HG03460 (cell line): ENCODE measurements at regions not wholly inside any gene's neighbourhood (a gene's known extent, or its start where the extent isn't known, plus 50 kb on each side); places are given as distances from the start of the nearest gene placed in this dataset.

Experiments
- ATAC-seq: cut with Tn5 transposase; IDR thresholded peaks from one replicate; pipeline ENCODE4 v1.9.1; 2021; ENCODE audit not compliant: unreplicated experiment

- ATAC-seq: no peak
Observed at GRCh38 chrX:6909396-6909795, 238.1 kb upstream of the STS start.

GRCh38 chrX:6906608-6907007 is 240.9 kb upstream of the STS start:
- ATAC-seq: no peak

DNA sequence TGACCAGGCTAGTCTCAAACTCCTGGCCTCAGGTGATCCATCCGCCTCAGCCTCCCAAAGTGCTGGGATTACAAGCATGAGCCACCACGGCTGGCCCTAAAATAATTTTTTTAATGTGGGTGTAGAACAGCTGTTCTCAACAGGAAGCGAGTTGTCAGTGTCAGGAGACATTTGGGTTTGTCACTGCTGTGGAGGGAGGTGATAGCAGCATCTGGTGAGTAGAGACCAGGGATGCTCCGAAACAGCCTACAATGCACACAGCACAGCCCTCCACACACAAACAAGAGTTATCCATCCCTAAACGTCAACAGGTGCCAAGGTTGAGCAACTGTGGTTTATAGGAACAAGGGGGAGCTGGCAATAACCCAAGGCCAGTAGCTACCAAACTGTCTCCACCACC is 243.4 kb upstream of the STS start:
- no peak for ATAC-seq

DNA sequence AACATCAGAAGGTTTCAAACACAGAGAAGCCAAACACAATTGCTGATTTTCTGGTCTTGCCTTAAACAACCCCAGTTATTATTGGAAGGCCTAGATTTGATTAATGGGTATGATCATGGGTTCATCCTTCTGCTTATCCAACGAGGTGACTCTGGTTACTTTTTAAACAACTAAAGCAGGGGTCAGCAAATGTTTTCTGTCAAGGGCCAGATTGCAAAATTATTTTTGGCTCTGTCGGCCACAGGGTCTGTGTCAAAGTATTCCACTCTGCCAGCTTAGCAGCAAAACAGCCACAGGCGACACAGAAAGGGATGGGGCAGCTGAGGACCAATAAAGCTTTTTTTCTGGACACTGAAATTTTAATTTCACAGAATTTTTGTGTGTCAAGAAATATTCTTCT is 249.1 kb upstream of the STS start:
- no peak for ATAC-seq

DNA sequence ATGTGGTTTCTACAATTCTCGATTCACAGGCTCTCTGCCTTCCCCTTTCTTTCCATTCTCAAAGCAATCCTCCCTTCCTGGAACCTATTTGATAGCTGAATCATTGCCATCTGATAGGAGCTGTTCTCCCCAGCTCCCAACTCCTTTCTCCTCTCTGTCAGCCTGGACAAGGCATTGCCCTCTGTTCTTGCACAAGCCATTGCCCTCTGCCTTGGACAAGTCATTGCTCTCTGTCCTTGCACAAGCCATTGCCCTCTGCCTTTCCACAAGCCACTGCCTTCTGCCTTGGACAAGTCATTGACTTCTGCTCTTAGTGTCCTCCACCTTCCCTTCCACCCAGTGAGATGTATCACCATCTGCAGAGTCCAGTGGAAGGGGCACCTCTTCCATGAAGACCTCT is 256.1 kb upstream of the STS start:
- no peak for ATAC-seq

- no peak for ATAC-seq
Observed at GRCh38 chrX:6890544-6891261, 256.8 kb upstream of the STS start.

DNA sequence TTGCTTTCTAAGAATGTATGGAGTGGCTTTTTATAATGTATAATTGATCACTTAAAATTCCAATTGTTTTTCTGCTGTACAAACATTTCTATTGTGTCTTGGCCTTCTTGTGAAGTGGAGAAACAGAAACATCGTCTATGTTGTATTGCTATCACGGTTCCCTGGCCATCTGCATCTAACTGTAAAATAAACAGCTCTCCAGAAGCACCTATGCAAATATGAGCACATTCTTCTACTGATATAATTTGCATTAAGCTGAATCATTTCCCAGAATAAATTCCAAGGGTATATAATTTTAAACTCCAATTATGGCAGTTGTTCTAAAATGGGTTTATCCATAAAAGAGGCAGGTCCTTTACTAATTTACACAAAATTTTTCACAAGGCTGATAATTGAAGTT is 261.6 kb upstream of the STS start:
- ATAC-seq: no peak

GRCh38 chrX:6885396-6885795 is 262.1 kb upstream of the STS start:
- ATAC-seq: no peak

- no peak for ATAC-seq
Observed at GRCh38 chrX:6861456-6861855, 286.1 kb upstream of the STS start.

GRCh38 chrX:6857749-6858148 is 289.8 kb upstream of the STS start:
- no peak for ATAC-seq

DNA sequence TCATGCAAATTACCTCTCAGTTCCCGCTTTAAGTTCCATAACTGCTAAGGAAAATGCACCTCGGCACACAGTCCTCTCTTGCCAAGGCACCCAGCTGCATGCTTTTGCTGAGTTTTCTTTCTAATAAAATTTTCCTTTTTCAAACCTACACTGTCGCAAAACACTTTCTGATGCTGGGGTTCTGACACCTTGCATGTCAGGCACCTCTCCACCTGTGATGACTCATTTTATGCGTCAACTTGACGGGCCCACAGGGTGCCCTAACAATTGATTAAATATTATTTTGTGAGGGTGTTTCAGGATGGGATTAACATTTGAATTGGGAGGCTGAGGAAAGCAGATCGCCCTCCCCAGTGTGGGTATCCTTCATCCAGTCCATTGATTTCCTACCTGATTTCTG is 291.0 kb upstream of the STS start:
- no peak for ATAC-seq

GRCh38 chrX:6852869-6853268 is 294.6 kb upstream of the STS start:
- no peak for ATAC-seq

- ATAC-seq: no peak
Observed at GRCh38 chrX:6852121-6852520, 295.4 kb upstream of the STS start.

GRCh38 chrX:6851140-6851539 is 296.4 kb upstream of the STS start:
- ATAC-seq: no peak

DNA sequence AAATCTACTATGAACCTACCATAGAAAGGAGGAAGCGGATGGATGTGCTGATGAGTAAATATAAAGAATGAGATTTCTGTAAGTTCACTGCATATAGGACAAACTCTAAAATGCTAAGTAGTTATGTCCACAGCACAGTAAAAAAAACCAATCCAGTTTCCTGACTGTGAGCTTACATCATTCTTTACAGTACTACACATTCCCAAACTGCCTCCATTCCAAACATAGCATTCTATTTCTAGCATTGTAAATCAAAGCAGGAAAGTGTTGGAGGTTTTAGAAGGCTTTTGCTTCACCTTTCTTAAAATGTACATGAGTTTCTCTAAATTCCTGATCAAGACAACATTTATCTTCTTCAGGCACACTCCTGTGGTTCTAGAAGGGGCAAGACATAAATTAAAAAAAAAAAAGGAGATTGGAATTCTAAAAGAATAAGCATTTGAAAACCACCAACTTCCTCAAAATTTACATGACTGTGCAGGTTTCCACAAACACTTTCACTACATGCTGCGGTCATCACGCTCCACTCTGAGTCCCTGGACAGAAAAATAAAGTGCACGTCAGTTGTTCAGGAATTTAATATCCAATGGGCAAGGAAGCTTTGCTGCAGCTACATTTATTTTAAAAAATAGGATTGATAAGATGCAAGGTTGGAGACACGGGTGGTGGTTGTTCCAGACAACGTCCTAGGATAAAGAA is 297.6 kb upstream of the STS start:
- no peak for ATAC-seq

DNA sequence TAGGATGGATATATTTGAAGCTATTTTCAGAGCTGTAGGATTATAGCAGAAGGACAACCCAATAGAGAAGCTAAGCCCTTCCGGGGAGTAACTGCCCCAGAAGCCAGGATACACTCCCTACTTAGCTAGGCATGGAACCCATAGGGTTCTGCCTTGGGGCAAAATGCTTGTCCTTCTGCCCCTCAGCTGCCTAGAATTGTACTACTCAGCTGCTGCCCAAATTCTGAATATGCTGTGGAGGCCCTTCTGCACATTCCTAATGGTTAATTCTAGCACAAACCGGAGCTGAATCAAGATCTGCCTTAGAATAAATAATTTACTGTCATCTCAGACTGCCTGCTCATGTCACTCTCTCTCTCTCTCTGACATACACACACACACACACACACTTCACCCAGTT is 297.7 kb upstream of the VCX3A start:
- no peak for ATAC-seq

DNA sequence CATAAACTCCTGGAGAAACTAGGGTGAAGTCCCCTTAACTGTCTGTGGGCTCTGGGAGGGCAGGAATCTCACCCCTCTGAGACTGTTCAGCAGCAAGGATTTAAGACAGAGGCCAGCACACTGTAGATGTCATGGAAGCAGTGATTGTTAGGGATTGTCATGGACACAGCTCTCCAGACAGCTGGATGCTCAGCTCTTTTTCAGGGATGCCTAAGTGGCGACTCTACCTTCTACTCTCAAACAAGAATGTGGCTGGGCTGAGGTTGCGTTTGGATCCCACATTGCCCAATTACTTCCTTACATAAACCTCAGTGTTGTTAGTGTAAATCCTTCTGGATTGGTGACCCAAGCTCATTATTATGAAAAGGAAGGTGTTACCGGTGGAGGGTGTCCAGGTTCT is 291.9 kb upstream of the VCX3A start:
- ATAC-seq: no peak

- ATAC-seq: no peak
Observed at GRCh38 chrX:6821730-6822129, 286.8 kb upstream of the VCX3A start.

DNA sequence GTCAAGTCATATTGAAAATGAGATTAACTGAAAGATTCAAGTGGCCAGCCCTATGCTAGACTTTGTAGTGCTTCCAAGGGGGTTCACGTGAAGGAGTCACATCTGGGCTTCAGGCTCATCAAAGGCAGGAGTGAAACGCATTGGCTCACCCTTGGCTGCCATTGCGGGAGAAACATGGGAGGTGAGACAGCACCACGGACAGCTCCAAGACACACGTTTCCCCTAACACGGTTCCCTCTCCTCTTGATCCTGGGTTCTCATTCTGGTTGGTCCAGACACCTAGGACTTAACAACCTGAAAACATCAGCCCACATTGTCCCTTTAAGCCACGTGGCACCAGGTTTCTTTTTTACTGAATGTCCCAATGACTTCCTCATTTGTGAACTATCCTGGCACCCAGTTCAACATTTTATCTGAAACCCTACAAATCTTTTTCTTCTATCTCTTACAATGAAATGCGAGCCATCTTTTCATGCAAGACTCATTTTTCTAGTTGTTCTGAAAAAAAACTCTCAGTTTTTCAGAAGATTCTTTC is 279.0 kb upstream of the VCX3A start:
- no peak for ATAC-seq

GRCh38 chrX:6812087-6812486 is 277.2 kb upstream of the VCX3A start:
- no peak for ATAC-seq

DNA sequence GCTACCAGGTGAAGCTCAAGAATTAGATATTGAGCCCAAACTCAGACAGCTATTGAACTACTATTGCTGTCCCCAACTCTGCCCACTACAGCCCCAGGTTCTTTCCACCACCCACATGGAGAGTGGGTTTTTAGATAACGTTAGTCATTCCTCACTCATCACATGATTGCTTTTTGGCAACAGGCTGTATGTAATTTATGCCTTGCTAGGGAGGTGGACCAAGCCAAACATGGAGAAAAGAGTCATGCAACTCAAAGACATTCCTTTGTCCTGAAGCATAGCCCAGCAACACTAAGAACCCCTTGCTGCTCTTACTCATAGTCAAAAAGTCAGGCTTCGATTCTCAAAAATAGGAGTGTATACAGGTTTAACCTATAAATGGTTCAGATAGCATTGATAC is 275.9 kb upstream of the VCX3A start:
- ATAC-seq: no peak

DNA sequence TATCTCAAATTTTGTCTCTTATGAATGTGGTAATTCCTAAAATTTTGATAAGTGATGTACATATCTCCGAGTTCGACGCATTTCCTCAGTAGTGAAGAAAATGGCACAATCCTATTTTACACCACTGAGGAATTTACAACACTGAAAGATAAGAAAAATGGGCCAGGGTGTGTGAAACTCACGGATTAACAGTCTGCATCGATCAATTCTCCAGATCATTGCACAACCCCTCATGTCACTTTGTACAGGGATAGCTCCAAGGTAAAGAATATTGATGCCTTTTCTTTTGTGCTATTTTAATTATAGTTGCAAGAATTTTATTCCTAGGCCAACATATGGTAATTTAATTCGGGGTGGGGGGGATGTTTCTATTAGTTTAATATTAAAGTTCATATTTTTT is 268.7 kb upstream of the VCX3A start:
- ATAC-seq: no peak

GRCh38 chrX:6793000-6793399 is 258.1 kb upstream of the VCX3A start:
- ATAC-seq: no peak
